Hematopoietic multipotent progenitor cell treated with erythropoietin and hydrocortisone succinate and interleukin-3 and kit ligand, for 17 days (in vitro differentiated cells): ENCODE measurements at regions not wholly inside any gene's neighbourhood (a gene's known extent, or its start where the extent isn't known, plus 50 kb on each side); places are given as distances from the start of the nearest gene placed in this dataset.

ENCODE experiments used
- DNase-seq: peaks from one replicate; pipeline ENCODE4 v3.0.0-alpha.2; 2015; ENCODE audit warnings: low spot score

DNA sequence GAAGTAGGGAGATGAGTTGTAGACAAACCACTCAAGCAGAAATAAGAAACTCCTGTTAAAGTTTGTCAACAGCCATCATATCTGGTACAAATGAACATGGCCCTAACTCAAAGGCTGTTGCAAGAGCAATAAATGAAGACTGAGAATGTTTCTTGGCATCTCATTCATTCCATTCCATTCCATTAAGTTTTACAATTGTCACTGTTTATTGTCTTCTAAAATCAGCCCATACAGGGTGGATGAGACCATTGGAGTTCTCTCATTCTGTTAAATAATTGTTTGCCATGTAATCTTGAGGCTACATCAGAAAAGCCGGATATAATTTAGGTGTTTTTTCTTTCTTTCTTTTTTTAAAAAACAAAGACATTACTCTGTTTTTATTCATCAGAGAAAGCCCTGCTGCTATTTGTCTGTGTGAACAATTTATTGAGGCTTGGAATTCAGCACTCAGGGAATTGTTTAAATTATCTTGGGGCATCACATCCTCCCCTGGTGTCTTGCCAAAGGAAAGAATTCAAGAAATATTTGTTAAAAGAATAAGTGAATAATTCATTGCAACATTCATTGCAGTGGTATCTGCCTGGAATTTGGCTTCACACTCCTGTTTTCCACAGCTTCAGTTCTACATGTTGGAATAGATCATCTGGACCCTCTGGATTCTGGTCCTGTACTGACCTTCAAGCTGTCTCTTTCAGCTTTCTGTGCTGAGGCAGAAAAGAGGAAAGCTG, 604.5 kb downstream of the PLPP3 start:
- DNase-seq, result no peak

DNA sequence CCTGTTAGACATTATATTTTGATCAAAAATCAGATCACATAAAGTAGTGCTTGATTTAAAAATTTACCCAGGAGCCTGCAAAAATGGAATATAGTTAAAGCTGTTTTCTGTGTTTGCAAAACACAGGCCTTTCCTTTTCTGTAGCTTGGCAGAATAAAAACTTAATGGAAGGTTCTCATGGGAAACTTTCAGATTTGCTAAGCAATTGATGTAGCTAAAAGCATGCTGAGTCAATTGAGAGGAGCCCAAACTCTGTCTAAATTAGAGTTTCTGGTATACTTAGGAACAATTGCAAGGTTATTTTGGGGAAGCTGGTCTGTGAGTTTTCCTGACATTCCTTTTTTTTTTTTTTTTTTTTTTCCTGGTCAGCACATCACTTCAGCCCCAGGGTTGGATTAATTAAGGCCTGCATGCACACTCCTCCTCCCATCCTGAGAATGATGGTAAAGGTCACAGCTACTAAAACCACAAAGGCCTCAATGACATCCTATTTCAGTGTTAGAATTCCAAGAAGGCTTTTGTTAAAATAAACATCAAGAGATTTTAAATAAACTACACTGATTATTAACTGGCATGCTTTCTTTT, 608.7 kb downstream of the PLPP3 start:
- no peak for DNase-seq

DNA sequence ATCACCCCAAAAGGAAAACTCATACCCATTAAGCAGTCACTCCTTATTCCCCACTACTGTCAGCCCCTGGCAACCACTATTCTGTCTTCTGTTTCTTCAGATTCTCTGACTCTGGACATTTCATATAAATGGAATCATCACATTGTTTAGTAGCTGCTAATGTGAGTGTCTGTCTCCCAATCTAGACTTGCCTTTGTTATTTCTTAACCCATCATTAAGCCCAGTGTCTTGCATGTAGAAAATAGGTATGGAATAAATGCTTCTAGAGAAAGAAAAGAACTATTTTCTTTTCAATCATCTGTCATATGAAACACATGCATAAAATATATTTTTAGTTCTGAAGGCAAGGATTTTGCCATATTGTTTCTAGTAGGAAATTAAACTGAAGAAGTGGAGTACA, 610.0 kb downstream of the PLPP3 start:
- no peak for DNase-seq

DNA sequence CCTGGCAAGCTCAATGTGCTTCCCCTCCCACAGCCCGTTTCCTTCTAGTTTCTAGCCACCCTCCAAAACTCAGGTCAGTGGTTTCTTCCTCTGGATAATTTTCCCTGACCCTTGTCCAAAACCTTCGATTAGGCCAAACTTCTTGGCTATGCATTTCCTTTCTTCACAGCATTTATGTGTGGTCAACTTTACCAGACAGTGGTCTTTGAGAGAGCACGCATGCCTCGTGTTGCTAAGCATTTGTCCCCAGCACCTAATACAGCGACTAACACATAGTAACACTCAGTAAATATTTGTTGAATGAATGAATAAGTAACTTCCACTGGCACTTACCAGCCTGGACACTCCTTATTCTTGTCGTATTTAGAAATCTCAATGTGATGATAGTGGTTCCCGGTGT, 610.7 kb downstream of the PLPP3 start:
- no peak for DNase-seq

DNA sequence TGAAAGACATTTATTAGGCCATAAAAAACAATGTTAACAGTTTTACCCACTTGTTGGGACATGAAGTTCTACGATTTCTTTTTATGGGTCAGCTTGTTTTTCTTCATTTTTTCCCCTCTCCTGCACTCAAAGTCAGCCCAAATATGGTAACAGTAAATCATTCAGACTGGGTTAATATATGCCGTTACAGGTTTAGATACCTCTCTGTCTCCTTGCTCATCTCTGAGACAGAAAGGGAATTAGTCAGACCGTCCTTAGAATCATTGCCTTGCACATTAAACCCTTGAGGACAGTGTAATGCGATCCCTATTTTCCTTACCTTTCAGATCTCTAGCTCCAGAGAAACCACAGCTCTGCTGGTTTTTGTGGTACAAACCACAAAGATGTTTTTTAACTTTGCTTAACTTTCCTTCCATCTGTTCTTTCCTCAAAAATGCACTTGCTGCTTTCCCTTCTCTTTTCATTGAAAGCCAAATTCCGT, 613.3 kb downstream of the PLPP3 start:
- DNase-seq, result no peak

DNA sequence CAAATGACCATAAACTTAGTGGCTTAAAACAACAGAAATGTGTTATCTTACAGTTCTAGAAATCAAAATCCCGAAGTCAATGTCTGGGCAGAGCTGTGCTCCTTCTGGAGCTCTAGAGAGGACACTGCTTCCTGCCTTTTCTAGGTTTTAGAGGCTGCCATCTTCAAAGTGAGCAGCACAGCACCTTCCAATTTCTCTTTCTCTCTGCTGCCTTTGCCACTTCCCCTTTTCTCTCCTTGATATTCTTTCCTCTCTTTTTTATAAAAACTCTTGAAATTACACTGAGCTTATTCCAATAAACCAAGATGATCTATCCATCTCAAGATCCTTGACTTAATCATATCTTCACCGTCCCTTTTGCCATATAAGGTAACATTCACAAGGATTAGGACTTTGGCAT, 616.9 kb downstream of the PLPP3 start:
- no peak for DNase-seq

DNA sequence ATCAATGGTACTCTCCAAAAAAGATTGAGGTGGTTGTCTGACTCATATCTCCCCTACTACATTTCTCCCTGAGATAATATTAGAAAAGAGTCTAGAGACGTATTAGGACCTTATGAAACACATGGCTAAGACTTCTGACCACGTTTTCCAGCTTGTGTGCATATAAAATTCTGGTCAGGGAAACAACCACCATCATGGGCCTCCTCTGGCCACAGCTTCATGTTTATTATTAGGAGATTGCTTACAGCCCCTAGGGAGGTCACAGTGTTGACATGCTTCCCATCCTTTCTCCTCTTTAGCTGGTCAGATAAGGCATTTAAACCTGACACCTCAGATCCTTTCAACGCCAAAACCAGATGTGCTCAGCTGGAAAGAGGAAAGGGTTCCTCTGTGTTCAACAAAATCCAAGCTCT, 620.2 kb downstream of the PLPP3 start:
- no peak for DNase-seq

DNA sequence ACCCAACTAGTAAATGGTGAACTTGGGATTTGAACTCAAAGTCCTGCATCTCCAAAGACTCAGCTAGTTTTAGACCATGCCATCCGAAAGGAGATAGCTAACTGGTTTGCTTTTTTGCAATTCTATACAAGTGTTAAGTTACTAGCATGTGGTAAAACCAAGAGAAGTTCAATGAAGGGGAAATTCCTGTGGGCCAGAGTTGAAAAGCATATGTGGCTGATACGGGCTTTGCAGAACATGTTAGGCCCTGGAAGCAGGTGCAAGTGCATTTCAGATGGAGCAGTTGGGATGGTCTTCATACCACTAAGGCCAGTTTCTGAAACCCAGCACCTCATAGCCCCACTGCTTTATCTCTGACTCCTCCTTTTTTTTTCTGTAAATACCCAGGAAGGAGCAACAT, 620.9 kb downstream of the PLPP3 start:
- no peak for DNase-seq

DNA sequence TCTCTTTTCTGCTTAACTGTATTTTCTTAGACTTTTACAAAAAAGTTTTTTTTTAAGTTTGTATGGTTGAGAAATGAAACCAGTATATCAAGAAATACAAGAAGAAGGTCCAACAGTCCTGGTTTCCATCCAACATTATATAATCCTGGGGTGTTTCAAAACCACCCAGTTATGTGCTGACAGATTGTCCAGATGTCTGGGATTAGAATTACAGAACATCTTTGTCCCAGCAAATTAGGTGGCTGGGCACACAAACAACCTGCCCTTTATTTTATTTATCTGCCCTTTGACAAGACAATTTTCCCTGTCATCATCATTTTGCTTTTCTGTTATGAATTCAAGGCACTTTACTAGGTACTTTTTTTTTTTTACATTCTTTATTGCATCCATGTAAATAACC, 622.1 kb downstream of the PLPP3 start:
- no peak for DNase-seq

DNA sequence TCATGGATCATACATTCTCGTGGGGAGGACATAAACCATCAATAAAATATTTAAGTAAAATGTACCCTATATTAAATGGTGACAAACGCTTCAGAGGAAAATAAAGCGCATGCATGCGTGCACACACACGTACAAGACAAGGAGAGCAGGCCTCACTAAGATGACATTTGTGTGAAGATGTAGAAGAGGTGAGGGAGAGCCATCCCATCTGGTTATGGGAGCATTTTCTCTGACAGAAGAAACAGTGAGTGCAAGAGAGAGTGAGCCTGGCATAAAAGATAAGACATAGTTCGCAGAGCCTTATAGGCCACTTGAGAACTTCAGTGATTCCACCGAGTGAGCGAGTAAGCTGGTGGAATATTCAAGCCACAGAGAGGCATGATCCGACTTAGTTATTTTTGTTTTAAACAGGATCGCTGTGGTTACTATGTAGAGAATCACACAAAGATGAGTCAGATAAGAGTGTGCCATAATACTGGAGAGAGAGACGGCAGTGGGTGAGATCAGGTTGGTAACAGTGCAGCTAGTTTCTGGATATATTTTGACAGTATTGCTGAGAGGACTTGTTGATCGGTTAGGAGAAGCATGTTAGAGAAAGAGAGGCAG, 624.2 kb downstream of the PLPP3 start:
- DNase-seq, result no peak

DNA sequence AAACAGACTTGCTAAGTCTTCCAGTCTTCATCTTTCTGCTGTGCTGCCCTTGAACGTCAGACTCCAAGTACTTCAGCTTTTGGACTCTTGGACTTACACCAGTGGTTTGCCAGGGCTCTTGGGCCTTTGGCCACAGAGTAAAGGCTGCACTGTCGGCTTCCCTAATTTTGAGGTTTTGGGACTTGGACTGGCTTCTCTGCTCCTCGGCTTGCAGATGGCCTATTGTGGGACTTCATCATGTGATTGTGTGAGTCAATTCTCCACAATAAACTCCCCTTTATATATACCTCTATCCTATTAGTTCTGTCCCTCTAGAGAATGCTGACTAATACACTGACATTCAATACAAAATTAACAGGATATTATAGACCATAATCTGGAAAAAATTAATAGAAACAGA, 628.1 kb downstream of the PLPP3 start:
- no peak for DNase-seq

DNA sequence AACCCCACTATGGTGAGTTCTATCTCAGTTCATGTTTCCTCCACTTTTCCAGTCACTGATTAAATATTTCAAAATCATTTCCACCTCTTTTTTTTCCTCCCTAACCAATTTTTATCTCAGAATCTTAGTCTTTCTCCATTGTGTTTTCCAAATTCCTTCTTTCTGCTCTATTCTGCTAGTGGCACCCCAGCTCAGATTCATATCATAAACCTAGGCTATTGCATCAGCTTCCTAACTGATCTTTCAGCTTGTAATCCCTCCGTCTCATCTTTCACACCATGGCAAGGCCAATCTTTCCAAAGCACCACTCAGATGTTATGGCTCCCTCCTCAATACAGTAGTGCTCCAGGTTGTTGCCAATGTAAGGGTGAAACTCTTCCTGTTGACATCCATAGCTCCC, 631.9 kb downstream of the PLPP3 start:
- no peak for DNase-seq

DNA sequence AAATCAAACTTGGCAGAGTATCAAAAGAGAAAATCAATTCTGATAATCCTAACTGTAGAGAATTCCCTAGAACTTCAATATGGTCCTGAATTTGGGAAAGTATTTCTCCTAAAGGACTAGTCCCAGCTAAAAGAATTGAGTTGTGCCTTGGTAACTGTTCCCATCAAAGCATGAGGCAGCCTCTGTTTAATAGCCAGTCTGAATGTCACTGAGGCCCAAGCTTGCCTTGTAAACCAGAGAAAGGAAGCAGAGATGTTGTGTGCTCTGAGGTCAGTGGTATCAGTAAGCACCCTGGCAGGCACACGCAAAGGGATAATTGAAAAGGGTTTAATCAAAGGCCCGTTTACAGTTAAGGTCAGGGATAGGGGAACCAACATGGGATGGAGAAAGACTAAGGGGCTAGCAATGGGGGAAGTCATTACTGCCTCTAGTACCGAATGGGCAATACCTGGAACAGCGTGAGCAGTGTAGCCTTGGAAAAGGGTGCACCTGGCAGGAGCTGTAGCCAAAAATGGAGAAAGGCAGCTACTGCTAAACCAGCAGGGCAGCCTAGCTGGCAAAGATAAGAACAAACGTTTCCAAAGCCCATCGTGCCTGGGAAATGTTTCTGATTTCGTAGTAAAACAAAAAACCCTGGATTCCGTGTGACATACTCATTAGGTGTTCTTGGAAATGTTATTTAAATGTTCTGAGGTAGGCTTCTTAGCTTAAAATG, 635.5 kb downstream of the PLPP3 start:
- DNase-seq, result no peak

DNA sequence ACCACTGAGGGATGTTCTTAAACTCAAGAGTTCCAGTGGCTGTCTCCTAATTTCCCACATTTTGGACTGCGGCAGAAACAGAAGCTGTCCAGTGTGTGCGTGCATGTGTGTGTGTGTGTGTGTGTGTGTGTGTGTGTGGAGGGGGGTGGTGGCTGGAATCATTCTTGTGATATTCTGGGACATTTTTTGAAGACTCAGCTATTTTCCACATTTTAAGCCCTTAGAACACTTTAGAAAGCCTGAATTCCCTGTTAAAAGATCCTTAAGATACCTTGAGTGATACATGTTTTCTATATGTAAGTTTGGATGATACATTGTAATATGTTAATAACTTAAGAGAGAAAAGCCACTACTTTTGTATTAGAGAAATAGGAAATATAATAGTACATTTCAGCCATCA, 636.4 kb downstream of the PLPP3 start:
- DNase-seq, result no peak

DNA sequence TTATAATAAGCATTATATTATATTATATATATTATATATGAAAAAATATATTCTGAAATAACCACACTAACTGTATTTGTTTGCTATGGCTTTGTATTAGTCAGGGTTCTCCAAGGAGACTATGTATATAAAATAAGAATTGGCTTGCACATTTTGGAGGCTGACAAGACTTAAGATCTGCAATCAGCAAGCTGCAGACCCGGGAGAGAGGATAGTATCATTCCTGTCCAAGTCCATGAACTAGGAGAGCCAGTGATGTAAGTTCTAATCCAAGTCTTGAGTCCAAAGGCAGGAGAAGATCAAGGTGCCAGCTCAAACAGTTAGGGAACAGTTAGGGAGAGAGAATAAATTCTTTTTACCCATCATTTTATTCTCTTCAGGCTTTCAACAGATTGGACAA, 639.5 kb downstream of the PLPP3 start:
- DNase-seq, result no peak

DNA sequence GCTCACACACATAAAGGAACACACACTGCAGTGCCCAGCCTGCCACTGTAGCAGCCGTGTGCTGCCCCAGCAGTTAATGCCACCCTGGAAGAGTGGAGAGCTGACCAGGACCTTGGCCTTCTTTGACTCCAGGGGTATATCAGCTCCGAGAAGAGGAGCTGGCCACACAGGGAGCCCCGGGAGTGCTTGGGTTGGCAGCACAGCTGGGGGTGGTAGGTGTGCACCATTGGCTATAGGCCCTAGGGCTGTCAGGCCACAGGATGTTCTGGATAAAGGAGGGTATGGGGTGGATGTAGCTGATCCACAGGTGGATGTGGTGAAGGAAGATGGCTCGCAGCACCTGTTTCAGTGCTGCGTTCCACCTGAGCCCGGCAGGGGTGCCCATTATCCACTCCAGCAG, 640.5 kb downstream of the PLPP3 start:
- DNase-seq, result no peak

DNA sequence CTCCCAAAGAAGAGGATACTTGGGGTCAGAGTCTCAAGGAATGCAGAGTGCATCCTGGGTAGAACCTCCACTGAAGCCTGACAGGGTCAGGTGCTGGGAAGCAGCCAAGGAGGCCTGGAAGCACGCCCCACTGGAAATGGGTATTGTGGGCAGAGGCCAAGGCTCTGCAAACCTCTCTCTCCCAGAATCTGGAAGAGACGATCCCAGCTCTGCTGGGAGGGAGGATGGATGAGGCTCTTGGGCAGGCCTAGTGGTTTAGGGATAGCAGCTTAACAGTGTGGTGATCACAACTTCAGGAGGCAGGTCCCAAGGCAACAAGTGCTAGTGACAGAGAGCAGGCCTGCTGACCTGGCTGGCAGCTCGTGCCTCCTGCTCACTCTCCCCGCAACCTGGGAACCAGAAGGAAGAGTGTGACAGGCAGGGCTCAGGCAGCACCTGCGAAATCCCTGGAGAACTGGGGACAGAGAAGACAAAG, 641.0 kb downstream of the PLPP3 start:
- no peak for DNase-seq

DNA sequence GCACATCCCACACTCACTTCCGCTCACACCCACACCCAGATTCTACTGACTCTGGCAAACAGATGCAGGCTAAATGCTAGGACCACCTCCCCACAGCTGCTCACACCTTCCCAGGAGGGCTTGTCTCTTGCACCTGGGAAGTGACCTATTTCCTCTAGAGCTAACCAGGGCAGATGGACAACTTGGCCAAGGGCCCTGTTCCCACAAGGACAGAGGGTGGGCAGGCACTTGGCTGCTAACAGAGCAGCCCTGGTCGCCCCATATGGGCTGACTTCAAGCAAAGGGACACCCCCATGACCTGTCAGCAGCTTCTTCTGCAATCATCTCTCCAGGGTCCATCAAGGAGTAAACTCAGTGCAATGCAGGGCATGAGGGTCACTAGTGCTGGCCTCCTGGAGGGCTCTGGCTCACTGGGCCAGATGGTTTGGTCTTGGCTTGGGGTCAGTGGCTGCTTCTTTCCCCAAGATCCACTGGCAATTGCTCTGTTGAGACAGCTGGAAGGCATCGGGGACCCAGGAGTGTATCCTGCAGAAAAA, 641.5 kb downstream of the PLPP3 start:
- no peak for DNase-seq

DNA sequence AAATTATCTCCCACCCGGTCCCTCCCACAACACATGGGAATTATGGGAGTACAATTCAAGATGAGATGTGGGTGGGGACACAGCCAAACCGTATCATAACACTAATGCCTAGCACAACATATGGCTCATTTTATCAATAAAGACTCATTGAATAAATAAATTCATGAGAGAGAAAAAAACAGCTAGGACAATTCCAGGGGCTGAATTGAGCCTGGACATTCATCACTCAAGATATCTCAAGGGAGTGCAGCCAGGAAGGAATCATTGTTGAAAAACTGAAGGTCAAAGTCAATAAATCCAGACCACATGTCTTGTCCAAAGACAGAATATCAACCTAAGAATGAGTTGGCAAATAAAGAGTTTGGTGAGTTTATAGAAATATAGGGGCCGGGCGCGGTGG, 644.1 kb downstream of the PLPP3 start:
- DNase-seq, result no peak

DNA sequence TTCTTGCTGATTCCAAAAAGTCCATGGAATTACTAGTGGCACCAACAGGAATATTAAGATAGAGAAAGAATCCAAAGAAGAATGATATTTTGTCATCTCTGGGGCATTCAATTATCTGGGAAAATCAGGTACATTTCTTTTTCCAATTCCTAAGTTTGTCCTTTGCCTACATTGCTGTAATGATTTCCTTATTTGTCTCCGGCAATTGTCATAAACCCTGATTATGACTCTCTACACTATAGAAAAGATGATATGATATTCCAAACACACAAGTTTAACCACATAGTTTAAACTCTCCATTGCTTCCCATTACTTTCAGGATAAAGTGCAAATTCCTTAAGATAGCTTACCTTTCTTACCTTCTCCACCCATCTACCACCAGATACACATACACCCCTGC, 647.0 kb downstream of the PLPP3 start:
- DNase-seq, result no peak

DNA sequence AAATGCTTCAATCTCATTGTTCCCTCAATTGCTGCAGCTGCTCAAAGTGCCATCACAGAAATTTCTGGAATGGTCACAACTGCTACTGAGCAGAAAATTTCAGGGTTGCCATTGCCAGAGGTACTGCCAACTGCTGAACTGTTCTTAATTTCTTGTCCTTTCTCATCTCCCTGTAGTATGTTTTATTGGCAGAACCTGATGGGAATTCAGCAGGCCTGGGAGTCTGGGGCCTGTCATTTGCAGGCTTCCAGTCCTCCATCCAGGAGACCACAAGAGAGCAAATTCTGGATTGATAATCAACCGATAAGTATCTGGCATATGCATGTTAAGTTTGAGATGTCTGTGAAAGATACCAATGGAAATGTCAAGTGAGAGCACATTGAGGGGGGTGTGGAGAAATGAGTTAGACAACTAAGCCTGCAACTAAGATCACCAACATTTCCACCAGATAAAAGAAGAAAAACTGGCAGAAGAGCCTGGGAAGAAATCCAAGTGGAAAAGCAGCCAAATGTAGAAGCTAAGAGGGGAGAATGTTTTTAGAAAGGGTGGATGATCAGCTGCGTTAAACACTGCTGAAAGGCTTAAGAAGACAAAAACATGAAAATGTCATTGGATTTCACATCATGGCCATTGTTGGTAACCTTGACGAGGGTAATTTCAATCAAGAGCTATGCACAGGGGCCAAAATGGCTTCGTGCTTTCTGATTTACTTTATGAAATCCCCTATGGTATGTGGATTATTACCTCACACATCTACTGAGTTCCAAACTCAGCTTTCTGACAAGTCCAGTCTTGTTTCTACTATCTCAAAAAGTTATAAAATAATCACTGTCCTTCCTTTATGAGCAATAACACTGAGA, 648.1 kb downstream of the PLPP3 start:
- DNase-seq, result no peak

DNA sequence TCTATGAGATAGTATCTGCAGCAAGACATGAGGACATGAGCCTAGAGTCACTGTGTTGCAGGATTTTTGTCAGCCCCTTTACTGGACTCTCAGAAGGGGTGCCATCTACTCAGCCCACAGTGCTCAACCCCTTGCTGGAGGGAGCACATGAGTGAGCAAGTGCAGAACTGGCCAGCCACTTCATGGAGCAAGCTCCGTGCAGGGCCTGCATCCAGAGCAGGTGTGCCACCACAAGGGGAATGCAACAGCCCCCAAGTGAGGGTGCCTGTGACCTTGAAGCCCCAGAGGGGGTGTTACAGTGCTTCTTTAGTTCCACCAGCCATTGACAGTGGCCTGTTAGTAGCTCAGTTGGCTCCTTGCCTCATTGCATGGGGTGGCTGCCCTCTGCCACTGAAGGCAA, 649.7 kb downstream of the PLPP3 start:
- DNase-seq, result no peak
